Astrocyte (in vitro differentiated cells and primary cell): ENCODE measurements at regions not wholly inside any gene's neighbourhood (a gene's known extent, or its start where the extent isn't known, plus 50 kb on each side); places are given as distances from the start of the nearest gene placed in this dataset.

Source experiments
- CTCF ChIP-seq: IDR thresholded peaks from 2 replicates; pipeline ENCODE4 v1.5.1; 2011; ENCODE audit warnings: low read depth, mild to moderate bottlenecking, inconsistent platforms, low read length, moderate library complexity; ENCODE audit not compliant: insufficient read depth
- EZH2 ChIP-seq: IDR thresholded peaks from 2 replicates; pipeline ENCODE4 v1.6.1; 2012; ENCODE audit warnings: mild to moderate bottlenecking, low read length, inconsistent platforms; ENCODE audit not compliant: insufficient read depth

- no peak for TF ChIP-seq CTCF
- no peak for TF ChIP-seq EZH2
Measured at GRCh38 chr9:89958086-89958485, 353.3 kb downstream of the GADD45G start.
